HepG2 (cell line): ENCODE measurements at regions not wholly inside any gene's neighbourhood (a gene's known extent, or its start where the extent isn't known, plus 50 kb on each side); places are given as distances from the start of the nearest gene placed in this dataset.

Experiments used
- ATAC-seq: fragments of 200-7000 bp; cut with Tn5 transposase; 3 replicates; pipeline ENCODE4 v1.9.1; 2020; ENCODE audit warnings: mild to moderate bottlenecking, moderate library complexity
- BruUV-seq: library from RNA; stranded (reverse); fragments of 400-500 nt; replicated peaks from 2 replicates; lab custom pipeline; 2021; lab: Mats Ljungman, UMichigan
- CTCF ChIA-PET: fragments of 300-600 bp; formaldehyde crosslinking; extraction: SDS; loops from one replicate; lab custom pipeline; 2021; ENCODE audit warnings: low total read pairs, inconsistent platforms, low intra/inter-chr PET ratio; lab: Yijun Ruan, JAX
- POLR2A ChIA-PET: fragments of 350-600 bp; sonication (Branson Sonifier 250); formaldehyde crosslinking; loops from one replicate; lab custom pipeline; 2020; ENCODE audit warnings: antibody characterized with exemption, inconsistent platforms; lab: Yijun Ruan, JAX
- DNase-seq: peaks from one replicate; pipeline ENCODE4 v3.0.0-alpha.2; 2015; ENCODE audit warnings: low spot score
- FAIRE-seq: peaks from 3 replicates; lab custom pipeline; 2011; peaks lifted over from hg19 to GRCh38; lab: Jason Lieb, UNC
- H2AFZ ChIP-seq: one replicate; pipeline ENCODE4 v1.6.1; 2011; ENCODE audit warnings: low read length, inconsistent platforms
- H3K27ac ChIP-seq: fragments of 300-600 bp; 3 replicates; pipeline ENCODE4 v1.8.0; 2011; ENCODE audit warnings: mixed run types, mild to moderate bottlenecking, mixed read lengths, low read length, inconsistent platforms; ENCODE audit not compliant: insufficient read depth; ENCODE audit errors: extremely low read length
- H3K27me3 ChIP-seq, 2 experiments: fragments of 200-600 bp in 1 of 2; 2 replicates in 1 of 2; 3 replicates in 1 of 2; pipeline versions ENCODE4 v1.6.0 to v1.8.0; 2011; ENCODE audit warnings: low read length in 2 of 2, mild to moderate bottlenecking in 2 of 2, moderate library complexity in 2 of 2, inconsistent platforms in 1 of 2; ENCODE audit not compliant: insufficient read depth in 2 of 2, control insufficient read depth in 1 of 2
- H3K36me3 ChIP-seq, 2 experiments: fragments of 200-600 bp in 1 of 2; replicated peaks in 1 of 2; 2 replicates in 1 of 2; 3 replicates in 1 of 2; pipeline versions ENCODE4 v1.5.1 to v1.8.0; 2011; ENCODE audit warnings: low read length in 2 of 2, inconsistent platforms in 1 of 2; ENCODE audit not compliant: insufficient read depth in 2 of 2, control insufficient read depth in 1 of 2
- H3K4me1 ChIP-seq: 2 replicates; pipeline ENCODE4 v1.5.1; 2012; ENCODE audit warnings: low read length, inconsistent platforms; ENCODE audit not compliant: insufficient read depth
- H3K4me2 ChIP-seq: 2 replicates; pipeline ENCODE4 v1.6.0; 2011; ENCODE audit warnings: low read depth, low read length, inconsistent platforms
- H3K4me3 ChIP-seq, 3 experiments: fragments of 200-600 bp in 1 of 3; sonication (generic), shearing (Covaris generic) in 1 of 3; replicated peaks in 1 of 3; 2 replicates each; pipeline ENCODE4 v1.5.1; 2011 to 2016; ENCODE audit warnings: low read length in 3 of 3, inconsistent platforms in 2 of 3, low read depth in 2 of 3, mild to moderate bottlenecking in 2 of 3, control low read depth in 1 of 3, mixed read lengths in 1 of 3; ENCODE audit not compliant: insufficient read depth in 1 of 3
- H3K79me2 ChIP-seq: one replicate; pipeline ENCODE4 v1.6.1; 2011; ENCODE audit warnings: low read length, inconsistent platforms; ENCODE audit not compliant: insufficient read depth
- H3K9ac ChIP-seq: 2 replicates; pipeline ENCODE4 v1.6.0; 2011; ENCODE audit warnings: mild to moderate bottlenecking, low read depth, low read length, inconsistent platforms; ENCODE audit not compliant: insufficient read depth
- H3K9me3 ChIP-seq: 2 replicates; pipeline ENCODE4 v1.5.1; 2012; ENCODE audit warnings: mild to moderate bottlenecking, low read length
- H4K20me1 ChIP-seq: 2 replicates; pipeline ENCODE4 v1.6.0; 2011; ENCODE audit warnings: inconsistent platforms, mild to moderate bottlenecking, low read length, moderate library complexity; ENCODE audit not compliant: insufficient read depth
- AHR ChIP-seq: IDR thresholded peaks from 2 replicates; pipeline ENCODE4 v1.6.1; 2018; ENCODE audit warnings: missing genetic modification reagents, missing compliant biosample characterization
- ATF1 ChIP-seq: IDR thresholded peaks from 2 replicates; pipeline ENCODE4 v1.6.1; 2016; ENCODE audit warnings: mild to moderate bottlenecking, control low read depth
- EED ChIP-seq: sonication (generic); formaldehyde crosslinking; IDR thresholded peaks from 2 replicates; pipeline ENCODE4 v1.5.0; 2020; ENCODE audit warnings: mild to moderate bottlenecking, missing genetic modification reagents
- ETV6 ChIP-seq: sonication (generic); formaldehyde crosslinking; conservative IDR thresholded peaks from 2 replicates; pipeline ENCODE4 v1.4.0; 2020; ENCODE audit warnings: missing genetic modification reagents
- MED1 ChIP-seq: sonication (generic); formaldehyde crosslinking; IDR thresholded peaks from 2 replicates; pipeline ENCODE4 v1.4.0; 2020; ENCODE audit warnings: missing genetic modification reagents
- NBN ChIP-seq: fragments of 450-650 bp; conservative IDR thresholded peaks from 2 replicates; pipeline ENCODE4 v1.6.1; 2017
- PHF8 ChIP-seq: sonication (generic); formaldehyde crosslinking; IDR thresholded peaks from 2 replicates; pipeline ENCODE4 v1.5.0; 2020; ENCODE audit warnings: missing genetic modification reagents
- POLR2AphosphoS2 ChIP-seq: IDR thresholded peaks from 2 replicates; pipeline ENCODE4 v1.6.1; 2011; ENCODE audit warnings: low read depth, low read length, improper control_type of control experiment
- REPIN1 ChIP-seq: sonication (generic); formaldehyde crosslinking; IDR thresholded peaks from 2 replicates; pipeline ENCODE4 v1.8.0; 2022; ENCODE audit warnings: missing genetic modification reagents, low read depth, mild to moderate bottlenecking, borderline replicate concordance
- SMAD9 ChIP-seq: sonication (generic); formaldehyde crosslinking; IDR thresholded peaks from 2 replicates; pipeline ENCODE4 v1.5.1; 2020; ENCODE audit warnings: mild to moderate bottlenecking, missing genetic modification reagents
- SOX6 ChIP-seq, 2 experiments: fragments of 450-650 bp in 1 of 2; sonication (generic) in 1 of 2; formaldehyde crosslinking in 1 of 2; IDR thresholded peaks; 2 replicates each; pipeline versions ENCODE4 v1.4.0 to v1.6.1; 2017 to 2020; ENCODE audit warnings: antibody characterized with exemption in 1 of 2, mild to moderate bottlenecking in 1 of 2, missing genetic modification reagents in 1 of 2
- THAP8 ChIP-seq: sonication (generic); formaldehyde crosslinking; IDR thresholded peaks from 2 replicates; pipeline ENCODE4 v1.5.1; 2020; ENCODE audit warnings: missing genetic modification reagents, mild to moderate bottlenecking, borderline replicate concordance
- ZBTB38 ChIP-seq: sonication (generic); formaldehyde crosslinking; IDR thresholded peaks from 2 replicates; pipeline ENCODE4 v1.5.1; 2020; ENCODE audit warnings: mild to moderate bottlenecking, missing genetic modification reagents
- ZFAT ChIP-seq: sonication (generic); formaldehyde crosslinking; conservative IDR thresholded peaks from 2 replicates; pipeline ENCODE4 v1.8.1; 2023; ENCODE audit warnings: missing genetic modification reagents, inconsistent platforms
- ZNF513 ChIP-seq: sonication (generic); formaldehyde crosslinking; conservative IDR thresholded peaks from 2 replicates; pipeline ENCODE4 v1.5.0; 2020; ENCODE audit warnings: missing genetic modification reagents
- ZNF775 ChIP-seq: sonication (generic); formaldehyde crosslinking; IDR thresholded peaks from 2 replicates; pipeline ENCODE4 v1.4.0; 2020; ENCODE audit warnings: missing genetic modification reagents, mild to moderate bottlenecking, moderate library complexity, borderline replicate concordance
- ZSCAN30 ChIP-seq: sonication (generic); formaldehyde crosslinking; IDR thresholded peaks from 2 replicates; pipeline ENCODE4 v1.5.0; 2020; ENCODE audit warnings: mild to moderate bottlenecking, missing genetic modification reagents
- WGBS: methylation state at CpG from one replicate; pipeline ENCODE4 v1.1.6; 2017; ENCODE audit warnings: low lambda C conversion rate; 5-methylcytosine and 5-hydroxymethylcytosine counted together
- in situ Hi-C: cut with HindIII; loops from 2 replicates; pipeline ENCODE4 v1.10.0; 2017; ENCODE audit warnings: low pct_unique_long_range_greater_than_20kb; ENCODE audit not compliant: extremely low pct_ligation_motif_present
- intact Hi-C: fragments of 100-400 bp; cut with micrococcal nuclease; formaldehyde crosslinking; loops from one replicate; pipeline ENCODE4 v1.10.0; 2022; ENCODE audit not compliant: unreplicated experiment
- TF ChIP-seq, protein P1 (sequence below): sonication (generic); formaldehyde crosslinking; IDR thresholded peaks from 2 replicates; pipeline ENCODE4 v1.5.0; 2020; ENCODE audit warnings: mild to moderate bottlenecking, missing genetic modification reagents
- TF ChIP-seq, protein P2 (sequence below): sonication (generic); formaldehyde crosslinking; IDR thresholded peaks from 2 replicates; pipeline ENCODE4 v1.4.0; 2020; ENCODE audit warnings: mild to moderate bottlenecking, low read depth, missing genetic modification reagents

DNA sequence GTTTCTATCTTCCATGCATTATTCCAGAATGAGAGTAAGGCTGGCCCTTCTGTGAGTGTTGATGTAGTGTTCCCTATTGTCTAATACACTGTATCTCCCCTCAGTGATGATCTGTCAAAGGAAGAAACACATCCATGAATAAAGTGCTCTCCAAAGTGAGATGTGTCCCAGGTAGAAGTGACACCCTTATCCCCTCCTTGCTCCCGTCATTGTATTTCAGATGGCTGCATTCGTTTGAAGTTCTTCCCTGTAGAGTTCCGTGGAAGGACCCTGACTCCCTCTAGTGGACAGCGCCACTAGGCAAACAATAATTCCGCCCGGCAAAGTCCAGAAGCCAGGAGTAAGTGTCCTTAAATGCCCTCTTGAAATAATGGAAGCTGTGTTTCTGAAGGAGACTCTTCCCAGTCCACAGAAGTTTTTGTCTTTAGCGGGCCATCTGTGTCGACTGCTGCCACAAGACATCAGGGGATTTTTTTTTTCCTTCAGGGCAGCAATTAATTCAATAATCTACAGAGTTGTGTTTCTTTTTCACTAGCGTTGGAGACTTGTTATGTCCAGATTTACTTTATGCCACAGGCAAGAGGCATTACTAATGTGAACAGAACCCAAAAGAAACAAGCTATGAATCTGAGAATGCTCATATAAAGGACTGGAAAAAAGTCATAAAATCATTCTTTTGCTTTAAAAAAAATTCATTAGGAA lies 64.6 kb downstream of the THNSL1 start:
- intact Hi-C loops: loop anchor here (1.0 to 10.0 kb wide), 10 partner anchors 34 to 464 kb away; partner anchors contain the start of genes ENKUR and THNSL1
- Histone ChIP-seq H4K20me1 (no peaks in the 10 kb centered on the region), H3K4me3 (no peak overlapping the region), H3K27me3 (no peaks in the 10 kb centered on the region), H3K4me1 (peaks cover 72% of the 10 kb centered on the region), H3K79me2 (no peaks in the 10 kb centered on the region), H3K9me3 (no peaks in the 10 kb centered on the region), H3K27ac (peak overlapping the region; percentile 37), H2AFZ (peak overlapping the region; percentile 90), H3K9ac (no peak overlapping the region; the same call in 1 of the 2 replicates), H3K36me3 (no peaks in the 10 kb centered on the region), H3K4me2 (peak overlapping the region; percentile 58)
- BruUV-seq: no TSS peak
- CTCF ChIA-PET: interaction anchor here (0.9 to 2.2 kb wide), 3 partner anchors 54 to 463 kb away, joined by 3 to 12 read pairs (median 11); no protein-coding TSS in a partner anchor
- POLR2A ChIA-PET: interaction anchor here (0.5 to 6.2 kb wide), 4 partner anchors 65 to 872 kb away, joined by 3 to 35 read pairs (median 7); partner anchors contain the start of genes ARHGAP21, ENKUR, KIAA1217 and THNSL1
- FAIRE-seq (peak; percentile 92), DNase-seq (peak; percentile 88), ATAC-seq (peak; percentile 82)
- in situ Hi-C loops: loop anchor here (10.0 kb wide), 1 partner anchor 446 kb away; no protein-coding TSS in a partner anchor
- 10% methylated on average over 9 of the region's 9 CpGs for WGBS
- TF ChIP-seq EED (CRISPR knock-in tag): no peak
- TF ChIP-seq THAP8 (CRISPR knock-in tag): no peak
- TF ChIP-seq ZNF775 (CRISPR knock-in tag): no peak
- peak; percentile 42; the same call in 1 of the 2 replicates for TF ChIP-seq REPIN1 (CRISPR knock-in tag)
- peak; percentile 77 for TF ChIP-seq MED1 (CRISPR knock-in tag)
- no peak for TF ChIP-seq ZNF513 (CRISPR knock-in tag)
- TF ChIP-seq ATF1 (CRISPR knock-in tag): 0 out of 2 replicates have a peak, but pooled peaks have one; percentile 26
- no peak for TF ChIP-seq PHF8 (CRISPR knock-in tag)
- no peak for TF ChIP-seq ETV6 (CRISPR knock-in tag)
- TF ChIP-seq POLR2AphosphoS2: no peak
- no peak for TF ChIP-seq SMAD9 (CRISPR knock-in tag)
- TF ChIP-seq, protein P1, sequence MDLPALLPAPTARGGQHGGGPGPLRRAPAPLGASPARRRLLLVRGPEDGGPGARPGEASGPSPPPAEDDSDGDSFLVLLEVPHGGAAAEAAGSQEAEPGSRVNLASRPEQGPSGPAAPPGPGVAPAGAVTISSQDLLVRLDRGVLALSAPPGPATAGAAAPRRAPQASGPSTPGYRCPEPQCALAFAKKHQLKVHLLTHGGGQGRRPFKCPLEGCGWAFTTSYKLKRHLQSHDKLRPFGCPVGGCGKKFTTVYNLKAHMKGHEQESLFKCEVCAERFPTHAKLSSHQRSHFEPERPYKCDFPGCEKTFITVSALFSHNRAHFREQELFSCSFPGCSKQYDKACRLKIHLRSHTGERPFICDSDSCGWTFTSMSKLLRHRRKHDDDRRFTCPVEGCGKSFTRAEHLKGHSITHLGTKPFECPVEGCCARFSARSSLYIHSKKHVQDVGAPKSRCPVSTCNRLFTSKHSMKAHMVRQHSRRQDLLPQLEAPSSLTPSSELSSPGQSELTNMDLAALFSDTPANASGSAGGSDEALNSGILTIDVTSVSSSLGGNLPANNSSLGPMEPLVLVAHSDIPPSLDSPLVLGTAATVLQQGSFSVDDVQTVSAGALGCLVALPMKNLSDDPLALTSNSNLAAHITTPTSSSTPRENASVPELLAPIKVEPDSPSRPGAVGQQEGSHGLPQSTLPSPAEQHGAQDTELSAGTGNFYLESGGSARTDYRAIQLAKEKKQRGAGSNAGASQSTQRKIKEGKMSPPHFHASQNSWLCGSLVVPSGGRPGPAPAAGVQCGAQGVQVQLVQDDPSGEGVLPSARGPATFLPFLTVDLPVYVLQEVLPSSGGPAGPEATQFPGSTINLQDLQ (CRISPR knock-in tag): no peak
- TF ChIP-seq AHR (CRISPR knock-in tag): no peak
- TF ChIP-seq SOX6 (IDR thresholded peaks at IDR 0.05): no peak
- peak; percentile 65; the same call in 1 of the 2 replicates for TF ChIP-seq SOX6 (CRISPR knock-in tag; IDR thresholded peaks at IDR 0.05)
- TF ChIP-seq, protein P2, sequence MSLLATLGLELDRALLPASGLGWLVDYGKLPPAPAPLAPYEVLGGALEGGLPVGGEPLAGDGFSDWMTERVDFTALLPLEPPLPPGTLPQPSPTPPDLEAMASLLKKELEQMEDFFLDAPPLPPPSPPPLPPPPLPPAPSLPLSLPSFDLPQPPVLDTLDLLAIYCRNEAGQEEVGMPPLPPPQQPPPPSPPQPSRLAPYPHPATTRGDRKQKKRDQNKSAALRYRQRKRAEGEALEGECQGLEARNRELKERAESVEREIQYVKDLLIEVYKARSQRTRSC (CRISPR knock-in tag): no peak
- no peak for TF ChIP-seq ZFAT (CRISPR knock-in tag)
- peak; percentile 59; the same call in 1 of the 2 replicates for TF ChIP-seq ZSCAN30 (CRISPR knock-in tag)
- TF ChIP-seq NBN: no peak
- no peak for TF ChIP-seq ZBTB38 (CRISPR knock-in tag)
